ENCODE measurements at regions not wholly inside any gene's neighbourhood (a gene's known extent, or its start where the extent isn't known, plus 50 kb on each side); places are given as distances from the start of the nearest gene placed in this dataset.
"Not testable (repeated sequence)": the region's sequence is repeated elsewhere in the genome, so short reads cannot be mapped to it uniquely, and the experiment has no call there.

DNA sequence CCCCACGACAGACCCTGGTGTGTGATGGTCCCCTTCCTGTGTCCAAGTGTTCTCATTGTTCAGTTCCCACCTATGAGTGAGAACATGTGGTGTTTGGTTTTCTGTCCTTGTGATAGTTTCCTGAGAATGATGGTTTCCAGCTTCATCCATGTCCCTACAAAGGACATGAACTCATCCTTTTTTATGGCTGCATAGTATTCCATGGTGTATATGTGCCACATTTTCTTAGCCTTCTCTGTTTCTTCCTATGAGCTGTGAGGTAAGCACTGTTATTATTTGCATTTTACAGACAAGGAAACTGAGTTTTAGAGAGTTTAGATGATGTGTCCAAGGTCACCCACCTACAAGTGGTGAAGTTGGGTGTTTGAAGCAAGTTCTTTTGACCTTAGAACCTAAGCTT, 51.1 kb upstream of the BNC1 start:
- DNase-seq (ENCODE audit: low read depth); H3K4me3 ChIP-seq (ENCODE audit: low read length): not testable (repeated sequence)

DNA sequence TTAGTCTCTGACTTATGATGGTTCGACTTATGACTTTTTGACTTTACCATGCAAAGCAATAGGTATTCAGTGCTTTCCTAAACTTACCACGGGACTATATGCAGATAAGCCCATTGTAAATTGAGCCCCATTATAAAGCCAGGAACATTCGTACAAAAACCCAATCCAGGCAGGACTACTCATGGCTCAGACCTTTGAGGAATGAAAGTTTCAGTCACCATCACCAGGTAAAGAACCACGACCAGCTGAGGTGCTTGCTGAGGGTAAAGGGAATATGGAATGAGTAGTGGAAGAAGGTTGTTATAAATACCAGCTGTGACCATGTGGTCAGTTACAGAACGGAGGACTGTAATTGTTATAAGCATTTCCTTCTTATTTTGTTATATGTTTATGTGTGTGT, 54.9 kb upstream of the BNC1 start:
- TF ChIP-seq, protein P1, sequence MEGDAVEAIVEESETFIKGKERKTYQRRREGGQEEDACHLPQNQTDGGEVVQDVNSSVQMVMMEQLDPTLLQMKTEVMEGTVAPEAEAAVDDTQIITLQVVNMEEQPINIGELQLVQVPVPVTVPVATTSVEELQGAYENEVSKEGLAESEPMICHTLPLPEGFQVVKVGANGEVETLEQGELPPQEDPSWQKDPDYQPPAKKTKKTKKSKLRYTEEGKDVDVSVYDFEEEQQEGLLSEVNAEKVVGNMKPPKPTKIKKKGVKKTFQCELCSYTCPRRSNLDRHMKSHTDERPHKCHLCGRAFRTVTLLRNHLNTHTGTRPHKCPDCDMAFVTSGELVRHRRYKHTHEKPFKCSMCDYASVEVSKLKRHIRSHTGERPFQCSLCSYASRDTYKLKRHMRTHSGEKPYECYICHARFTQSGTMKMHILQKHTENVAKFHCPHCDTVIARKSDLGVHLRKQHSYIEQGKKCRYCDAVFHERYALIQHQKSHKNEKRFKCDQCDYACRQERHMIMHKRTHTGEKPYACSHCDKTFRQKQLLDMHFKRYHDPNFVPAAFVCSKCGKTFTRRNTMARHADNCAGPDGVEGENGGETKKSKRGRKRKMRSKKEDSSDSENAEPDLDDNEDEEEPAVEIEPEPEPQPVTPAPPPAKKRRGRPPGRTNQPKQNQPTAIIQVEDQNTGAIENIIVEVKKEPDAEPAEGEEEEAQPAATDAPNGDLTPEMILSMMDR (conservative IDR thresholded peaks at IDR 0.05; ENCODE audit: low read depth, low read length) = no peak
- no peak overlapping the region for H3K4me3 ChIP-seq (ENCODE audit: low read length)
- no peak for DNase-seq (ENCODE audit: low read depth)

- TF ChIP-seq, protein P1 (conservative IDR thresholded peaks at IDR 0.05; ENCODE audit: low read depth, low read length) = no peak
- H3K4me3 ChIP-seq (ENCODE audit: low read length) = no peak overlapping the region
- no peak for DNase-seq (ENCODE audit: low read depth)
Observed at GRCh38 chr15:83340087-83340486, 55.6 kb upstream of the BNC1 start.

DNA sequence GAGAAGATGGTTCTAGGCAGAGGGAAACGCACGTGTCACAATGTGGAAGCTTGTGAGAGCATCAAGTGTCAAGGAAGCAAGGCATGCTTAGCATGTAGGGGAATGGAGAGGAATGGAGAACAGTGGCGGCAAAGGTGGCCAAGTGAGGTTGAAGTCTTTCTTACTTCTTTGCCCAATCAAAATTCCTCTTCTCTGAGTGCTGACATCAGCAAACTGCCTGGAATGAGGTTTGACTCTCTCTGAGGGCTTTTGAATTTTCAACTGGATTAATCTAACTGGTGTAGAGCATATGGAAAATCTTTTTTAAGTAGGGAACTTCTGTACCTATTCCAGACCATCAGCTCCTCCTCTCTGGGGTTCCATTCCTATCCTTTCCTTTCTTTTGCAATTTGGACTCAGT, 61.9 kb upstream of the BNC1 start:
- no peak for DNase-seq (ENCODE audit: low read depth)
- TF ChIP-seq, protein P1 (conservative IDR thresholded peaks at IDR 0.05; ENCODE audit: low read depth, low read length) = no peak
- no peak overlapping the region for H3K4me3 ChIP-seq (ENCODE audit: low read length)

DNA sequence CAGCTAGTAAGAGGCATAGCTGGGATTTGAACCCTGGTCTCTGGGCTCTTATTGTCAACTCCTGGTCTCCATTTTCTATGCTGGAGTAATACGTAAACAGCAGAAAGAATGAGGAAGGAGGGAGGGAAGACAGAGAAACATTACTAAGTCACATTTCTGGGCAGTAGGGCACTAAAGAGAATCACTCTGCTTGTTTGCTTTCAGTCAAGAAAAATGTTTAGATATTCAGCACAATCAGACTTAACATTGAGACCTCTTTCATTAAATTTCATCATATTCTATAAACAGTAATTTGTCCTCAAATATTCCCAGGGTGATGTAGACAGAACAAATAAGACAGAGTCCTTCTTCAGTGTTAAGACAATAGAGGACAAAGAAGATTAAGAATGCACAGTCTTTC, 67.7 kb upstream of the BNC1 start:
- TF ChIP-seq, protein P1 (conservative IDR thresholded peaks at IDR 0.05; ENCODE audit: low read depth, low read length) = no peak
- no peak overlapping the region for H3K4me3 ChIP-seq (ENCODE audit: low read length)
- no peak for DNase-seq (ENCODE audit: low read depth)

GRCh38 chr15:83356501-83357399, 72.3 kb upstream of the BNC1 start:
- no peak overlapping the region for H3K4me3 ChIP-seq (ENCODE audit: low read length)
- TF ChIP-seq, protein P1 (conservative IDR thresholded peaks at IDR 0.05; ENCODE audit: low read depth, low read length) = no peak
- DNase-seq (ENCODE audit: low read depth) = no peak

- TF ChIP-seq, protein P1 (conservative IDR thresholded peaks at IDR 0.05; ENCODE audit: low read depth, low read length) = no peak
- DNase-seq (ENCODE audit: low read depth) = no peak
- no peak overlapping the region for H3K4me3 ChIP-seq (ENCODE audit: low read length)
Observed at GRCh38 chr15:83358972-83359564, 74.6 kb upstream of the BNC1 start.

All from retinal pigment epithelial cell (primary cell).